Kidney epithelial cell (primary cell): ENCODE measurements at regions not wholly inside any gene's neighbourhood (a gene's known extent, or its start where the extent isn't known, plus 50 kb on each side); places are given as distances from the start of the nearest gene placed in this dataset.
"Not testable (repeated sequence)": the region's sequence is repeated elsewhere in the genome, so short reads cannot be mapped to it uniquely, and the experiment has no call there.

Experiments
- DNase-seq: peaks from one replicate; pipeline ENCODE4 v3.0.0-alpha.2; 2010; ENCODE audit warnings: low read depth
- H3K27me3 ChIP-seq: 2 replicates; pipeline ENCODE4 v1.6.0; 2011; ENCODE audit warnings: low read length; ENCODE audit not compliant: control insufficient read depth, insufficient read depth
- H3K36me3 ChIP-seq: 2 replicates; pipeline ENCODE4 v1.5.1; 2011; ENCODE audit warnings: low read length; ENCODE audit not compliant: control insufficient read depth, insufficient read depth
- H3K4me3 ChIP-seq: 2 replicates; pipeline ENCODE4 v1.5.1; 2011; ENCODE audit warnings: low read depth, mild to moderate bottlenecking, control low read depth, low read length
- CTCF ChIP-seq: IDR thresholded peaks from 2 replicates; pipeline ENCODE4 v1.5.1; 2011; ENCODE audit warnings: mild to moderate bottlenecking, moderate library complexity, low read length, control low read depth, inconsistent platforms; ENCODE audit not compliant: insufficient read depth, poor library complexity, severe bottlenecking

- no peak for DNase-seq
These were observed 374.8 kb upstream of the KIAA1217 start for GRCh38 chr10:23834091-23834490.

GRCh38 chr10:23850631-23851030 lies 358.3 kb upstream of the KIAA1217 start:
- TF ChIP-seq CTCF: no peak

More at GRCh38 chr10:23834091-23834490, 374.8 kb upstream of the KIAA1217 start:
- Histone ChIP-seq H3K4me3 (no peak overlapping the region), H3K36me3 (no peaks in the 10 kb centered on the region), H3K27me3 (no peaks in the 10 kb centered on the region)
- no peak for TF ChIP-seq CTCF

GRCh38 chr10:23859598-23859997 lies 349.3 kb upstream of the KIAA1217 start:
- no peak overlapping the region for H3K4me3 ChIP-seq
- H3K36me3 ChIP-seq: no peaks in the 10 kb centered on the region
- TF ChIP-seq CTCF: no peak
- DNase-seq: no peak
- no peaks in the 10 kb centered on the region for H3K27me3 ChIP-seq

More at GRCh38 chr10:23850631-23851030, 358.3 kb upstream of the KIAA1217 start:
- Histone ChIP-seq H3K4me3 (no peak overlapping the region), H3K27me3 (no peaks in the 10 kb centered on the region), H3K36me3 (no peaks in the 10 kb centered on the region)
- no peak for DNase-seq

GRCh38 chr10:23864631-23865147 lies 344.2 kb upstream of the KIAA1217 start:
- H3K4me3 ChIP-seq: no peak overlapping the region
- TF ChIP-seq CTCF: no peak
- no peaks in the 10 kb centered on the region for H3K27me3 ChIP-seq
- DNase-seq: no peak
- no peaks in the 10 kb centered on the region for H3K36me3 ChIP-seq

GRCh38 chr10:23866985-23867384 lies 342.0 kb upstream of the KIAA1217 start:
- not testable (repeated sequence) for H3K4me3 ChIP-seq, H3K27me3 ChIP-seq, DNase-seq, H3K36me3 ChIP-seq

GRCh38 chr10:23868121-23868520 lies 340.8 kb upstream of the KIAA1217 start:
- H3K27me3 ChIP-seq: no peaks in the 10 kb centered on the region
- H3K4me3 ChIP-seq: no peak overlapping the region
- no peak for TF ChIP-seq CTCF
- no peak for DNase-seq
- H3K36me3 ChIP-seq: no peaks in the 10 kb centered on the region

- no peaks in the 10 kb centered on the region for H3K27me3 ChIP-seq
- no peaks in the 10 kb centered on the region for H3K36me3 ChIP-seq
- H3K4me3 ChIP-seq: no peak overlapping the region
- DNase-seq: no peak
- TF ChIP-seq CTCF: no peak
These were observed 339.4 kb upstream of the KIAA1217 start for GRCh38 chr10:23869548-23869947.
